ENCODE measurements at regions not wholly inside any gene's neighbourhood (a gene's known extent, or its start where the extent isn't known, plus 50 kb on each side); places are given as distances from the start of the nearest gene placed in this dataset.

DNA sequence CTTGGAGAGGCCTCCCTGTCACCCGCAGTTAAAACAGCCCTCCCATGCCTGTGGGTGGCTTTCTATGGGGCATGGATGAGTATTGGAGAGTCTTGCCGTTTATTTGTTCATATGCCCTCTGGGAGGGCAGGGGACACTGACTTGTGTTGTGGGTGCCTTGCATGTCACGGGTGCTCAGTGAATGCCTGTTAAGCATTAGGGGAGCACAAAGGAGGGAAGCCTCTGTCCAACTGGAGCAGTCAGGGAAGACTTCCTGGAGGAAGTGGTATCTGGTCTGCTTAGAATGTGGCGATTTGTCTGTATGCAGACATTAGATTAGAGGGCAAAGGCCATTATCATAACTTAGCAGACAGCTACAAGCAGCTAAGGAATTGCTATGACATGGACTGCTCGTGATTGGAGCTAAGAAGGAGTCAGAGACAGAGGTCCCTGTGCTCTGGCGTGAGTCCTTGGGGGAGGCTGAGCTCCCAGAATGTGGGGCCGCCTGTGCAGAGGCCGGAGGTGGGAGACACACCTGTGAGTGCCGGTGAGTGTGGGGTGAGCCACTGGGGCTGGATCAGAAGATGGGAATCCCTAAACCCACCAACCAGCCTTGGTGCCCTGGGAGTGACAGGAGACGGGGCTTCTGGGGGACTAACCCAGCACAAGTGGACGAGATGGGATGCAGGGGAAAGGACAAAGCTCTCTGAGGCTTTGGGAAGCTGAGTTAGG is 286.1 kb downstream of the SEC14L1 start:
- no peak for ATAC-seq (replicated peaks; ENCODE audit: extremely low read depth, poor library complexity, severe bottlenecking)
- no peaks in the 10 kb centered on the region for H3K9me3 Mint-ChIP-seq
- peaks cover 47% of the 10 kb centered on the region for H3K4me1 Mint-ChIP-seq
- DNase-seq (ENCODE audit: low spot score in 2 of 2): no peak
- peak overlapping the region; percentile 73 for H3K27ac Mint-ChIP-seq (ENCODE audit: low read depth)
- peaks cover 14% of the 10 kb centered on the region for H3K36me3 Mint-ChIP-seq (ENCODE audit: insufficient read depth)
- no peaks in the 10 kb centered on the region for H3K27me3 Mint-ChIP-seq
- H3K4me3 Mint-ChIP-seq: peak overlapping the region; percentile 44

DNA sequence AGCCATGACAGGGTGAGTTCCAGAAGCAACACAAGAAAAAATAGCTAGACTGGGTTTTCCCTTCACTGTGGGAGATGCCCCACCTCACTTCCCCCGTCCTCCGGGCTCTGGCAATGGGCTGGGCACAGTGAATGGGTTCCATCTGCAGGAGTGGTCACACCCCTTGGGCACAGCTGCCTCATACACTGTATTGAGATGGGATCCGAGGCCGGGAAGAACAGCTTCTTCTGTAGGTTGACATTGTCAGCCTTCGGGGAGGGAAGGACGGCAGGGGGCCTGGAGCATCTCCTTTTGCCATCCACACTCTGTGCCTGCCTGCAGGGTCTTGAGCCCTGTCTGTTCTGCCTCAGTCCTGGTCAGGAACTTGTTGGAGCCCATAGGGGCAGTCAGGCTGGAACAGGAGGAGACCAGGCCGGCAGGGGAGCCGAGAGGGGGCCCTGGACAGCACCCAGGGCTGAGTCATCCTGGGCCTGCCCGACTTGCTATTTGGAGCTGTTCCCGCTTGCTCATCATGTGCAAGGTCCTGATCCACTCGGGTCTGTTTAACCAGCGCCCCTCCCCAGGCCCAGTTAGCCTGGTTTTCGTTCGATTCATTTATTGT is 286.7 kb downstream of the SEC14L1 start:
- Mint-ChIP-seq H3K9me3 (no peaks in the 10 kb centered on the region), H3K36me3 (ENCODE audit: insufficient read depth) (peaks cover 14% of the 10 kb centered on the region), H3K27ac (ENCODE audit: low read depth) (peak overlapping the region; percentile 73), H3K4me1 (peaks cover 53% of the 10 kb centered on the region), H3K27me3 (no peaks in the 10 kb centered on the region), H3K4me3 (no peak overlapping the region)
- DNase-seq (ENCODE audit: low spot score in 2 of 2): no peak
- ATAC-seq (replicated peaks; ENCODE audit: extremely low read depth, poor library complexity, severe bottlenecking): no peak

DNA sequence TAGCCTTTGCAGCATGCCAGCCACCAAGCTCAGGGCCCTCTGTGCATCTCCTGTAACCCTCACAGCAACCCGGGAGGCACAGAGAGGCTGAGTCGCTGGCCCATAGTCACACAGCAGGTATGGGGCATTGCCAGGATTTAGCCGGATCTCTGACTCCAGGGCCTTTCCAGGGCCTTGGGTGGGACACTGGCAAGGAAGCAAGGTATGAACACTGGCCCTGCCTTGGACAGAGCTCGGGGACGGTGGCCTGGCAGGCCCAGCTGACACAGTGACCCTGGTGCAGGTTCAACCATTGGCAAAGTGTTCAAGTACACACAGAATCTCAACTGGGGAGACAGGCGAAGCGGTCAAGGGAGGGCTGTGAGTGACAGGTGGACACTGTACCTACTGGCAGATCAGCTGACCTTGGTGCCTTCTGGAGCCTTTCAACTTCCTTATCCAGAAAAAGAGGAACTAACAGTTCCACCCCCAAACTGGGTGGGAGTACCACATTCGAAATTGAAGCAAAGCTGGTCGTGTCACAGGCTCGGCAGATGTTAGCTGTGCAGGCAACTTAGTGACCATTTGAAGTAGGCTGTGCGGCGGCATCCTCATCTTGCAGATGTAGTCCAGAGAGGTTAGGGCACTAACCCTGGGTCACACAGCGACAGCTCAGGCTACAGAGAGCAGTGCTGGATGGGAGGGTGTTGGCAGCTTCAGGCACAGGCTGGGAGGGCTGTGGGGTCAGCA is 287.4 kb downstream of the SEC14L1 start:
- H3K36me3 Mint-ChIP-seq (ENCODE audit: insufficient read depth): peaks cover 10% of the 10 kb centered on the region
- H3K4me1 Mint-ChIP-seq: peaks cover 53% of the 10 kb centered on the region
- peak overlapping the region; percentile 73 for H3K27ac Mint-ChIP-seq (ENCODE audit: low read depth)
- no peaks in the 10 kb centered on the region for H3K9me3 Mint-ChIP-seq
- ATAC-seq (replicated peaks; ENCODE audit: extremely low read depth, poor library complexity, severe bottlenecking): no peak
- no peaks in the 10 kb centered on the region for H3K27me3 Mint-ChIP-seq
- H3K4me3 Mint-ChIP-seq: no peak overlapping the region
- DNase-seq (ENCODE audit: low spot score in 2 of 2): no peak

DNA sequence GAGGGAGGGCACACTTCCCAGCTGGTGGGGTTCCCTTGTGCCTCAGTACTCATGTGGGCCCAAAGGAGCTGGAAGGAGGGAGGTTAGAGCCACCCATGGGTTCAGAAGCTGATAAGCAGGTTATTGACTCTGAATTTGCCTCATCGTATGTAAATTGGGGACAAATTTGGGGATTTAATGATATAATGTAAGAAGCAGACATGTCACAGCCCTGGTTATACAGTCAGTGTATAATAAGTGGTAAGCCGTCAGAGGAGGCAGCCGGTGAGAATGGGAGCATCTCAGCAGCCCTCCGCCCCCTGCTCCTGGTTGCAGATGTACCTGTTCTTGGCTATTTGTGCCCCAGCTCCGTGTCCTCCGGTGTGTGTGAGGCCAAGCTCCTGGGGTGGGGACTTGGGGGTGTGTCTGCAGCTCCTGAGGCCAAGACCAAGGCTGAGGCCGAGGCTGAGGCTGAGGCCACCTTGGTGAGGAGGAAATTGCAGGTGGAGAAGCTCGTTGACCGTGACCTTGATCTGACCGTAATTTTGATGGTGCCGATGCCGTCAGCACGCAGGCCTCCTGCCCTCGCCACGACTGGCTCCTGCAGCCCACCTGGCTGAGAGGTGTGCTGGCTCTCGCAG is 288.1 kb downstream of the SEC14L1 start:
- H3K9me3 Mint-ChIP-seq: no peaks in the 10 kb centered on the region
- H3K4me1 Mint-ChIP-seq: peaks cover 57% of the 10 kb centered on the region
- no peaks in the 10 kb centered on the region for H3K27me3 Mint-ChIP-seq
- no peak overlapping the region for H3K4me3 Mint-ChIP-seq
- DNase-seq (ENCODE audit: low spot score in 2 of 2) (no peak), ATAC-seq (replicated peaks; ENCODE audit: extremely low read depth, poor library complexity, severe bottlenecking) (no peak)
- peaks cover 10% of the 10 kb centered on the region for H3K36me3 Mint-ChIP-seq (ENCODE audit: insufficient read depth)
- peak overlapping the region; percentile 47 for H3K27ac Mint-ChIP-seq (ENCODE audit: low read depth)

DNA sequence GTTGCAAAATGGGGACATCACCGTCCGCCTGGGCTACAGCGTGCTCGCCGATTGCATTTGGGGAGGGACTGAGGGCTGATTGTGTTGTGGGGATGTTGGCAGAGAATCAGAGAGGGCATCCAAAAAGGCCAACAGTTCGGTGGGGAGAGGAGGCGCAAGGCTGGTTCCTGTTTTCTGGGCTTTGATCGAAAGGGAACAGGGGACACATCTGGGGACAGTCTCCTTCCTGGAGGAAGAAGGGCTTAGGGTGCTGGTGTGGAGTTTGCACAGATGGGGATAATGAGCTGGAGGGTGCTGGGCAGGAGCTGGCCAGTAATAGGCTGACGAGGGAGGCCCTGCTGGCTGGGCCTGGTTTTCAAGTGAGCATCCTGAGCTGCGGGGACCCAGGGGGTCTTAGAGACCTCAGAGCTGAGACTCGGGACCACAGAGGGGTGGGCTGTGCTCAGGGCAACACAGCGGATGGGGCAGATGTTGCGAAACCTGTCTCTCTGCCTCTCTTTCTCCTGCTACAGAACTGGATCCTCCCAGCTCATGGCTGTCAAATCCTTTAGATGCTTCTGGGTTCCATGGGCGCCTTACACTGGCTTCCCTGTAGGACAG is 288.7 kb downstream of the SEC14L1 start:
- Mint-ChIP-seq H3K27me3 (no peaks in the 10 kb centered on the region), H3K27ac (ENCODE audit: low read depth) (no peak overlapping the region), H3K4me1 (peaks cover 63% of the 10 kb centered on the region), H3K9me3 (no peaks in the 10 kb centered on the region), H3K36me3 (ENCODE audit: insufficient read depth) (peaks cover 10% of the 10 kb centered on the region), H3K4me3 (no peak overlapping the region)
- no peak for DNase-seq (ENCODE audit: low spot score in 2 of 2)
- no peak for ATAC-seq (replicated peaks; ENCODE audit: extremely low read depth, poor library complexity, severe bottlenecking)

DNA sequence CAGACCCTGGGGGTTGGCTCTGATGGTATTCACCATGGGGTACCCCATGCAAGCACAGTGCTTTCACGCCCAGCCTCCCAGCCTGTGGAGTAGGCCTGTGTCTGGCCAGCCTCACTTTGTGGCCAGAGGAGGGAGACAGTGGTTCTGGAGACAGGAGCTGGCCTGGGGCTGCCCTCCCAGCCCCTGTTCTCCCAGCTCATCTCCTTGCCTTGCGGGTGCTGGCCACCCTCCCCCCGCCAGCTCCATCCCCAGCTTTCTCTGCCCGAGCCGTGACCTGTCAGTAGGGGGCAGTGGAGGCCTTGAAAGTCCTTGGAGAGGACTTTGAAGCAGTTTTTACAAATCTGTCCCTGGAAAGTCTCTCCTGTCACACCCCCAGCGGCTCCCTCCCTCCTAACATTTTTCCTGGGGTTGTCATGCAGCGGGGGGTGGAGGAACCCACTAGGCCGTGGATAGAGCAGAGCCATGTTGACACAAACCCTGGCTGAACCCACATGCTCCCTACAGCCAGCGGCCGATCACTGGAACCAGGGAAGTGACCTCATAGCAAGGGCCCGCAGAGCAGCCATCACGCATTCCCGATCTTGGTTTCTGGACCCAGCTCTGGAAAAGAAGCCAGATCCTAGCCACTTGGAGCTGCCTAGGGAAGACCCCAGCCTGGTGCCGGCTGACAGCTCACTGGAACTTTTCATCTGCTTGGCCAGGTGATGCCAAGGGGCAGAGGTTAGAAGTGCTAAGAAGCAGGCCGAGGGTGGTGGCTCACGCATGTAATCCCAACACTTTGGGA is 289.4 kb downstream of the SEC14L1 start:
- H3K9me3 Mint-ChIP-seq: no peaks in the 10 kb centered on the region
- peaks cover 70% of the 10 kb centered on the region for H3K4me1 Mint-ChIP-seq
- no peak overlapping the region for H3K27ac Mint-ChIP-seq (ENCODE audit: low read depth)
- H3K27me3 Mint-ChIP-seq: no peaks in the 10 kb centered on the region
- DNase-seq (ENCODE audit: low spot score in 2 of 2): peak; percentile 69 to 73
- no peak for ATAC-seq (replicated peaks; ENCODE audit: extremely low read depth, poor library complexity, severe bottlenecking)
- H3K36me3 Mint-ChIP-seq (ENCODE audit: insufficient read depth): peaks cover 11% of the 10 kb centered on the region
- H3K4me3 Mint-ChIP-seq: no peak overlapping the region

DNA sequence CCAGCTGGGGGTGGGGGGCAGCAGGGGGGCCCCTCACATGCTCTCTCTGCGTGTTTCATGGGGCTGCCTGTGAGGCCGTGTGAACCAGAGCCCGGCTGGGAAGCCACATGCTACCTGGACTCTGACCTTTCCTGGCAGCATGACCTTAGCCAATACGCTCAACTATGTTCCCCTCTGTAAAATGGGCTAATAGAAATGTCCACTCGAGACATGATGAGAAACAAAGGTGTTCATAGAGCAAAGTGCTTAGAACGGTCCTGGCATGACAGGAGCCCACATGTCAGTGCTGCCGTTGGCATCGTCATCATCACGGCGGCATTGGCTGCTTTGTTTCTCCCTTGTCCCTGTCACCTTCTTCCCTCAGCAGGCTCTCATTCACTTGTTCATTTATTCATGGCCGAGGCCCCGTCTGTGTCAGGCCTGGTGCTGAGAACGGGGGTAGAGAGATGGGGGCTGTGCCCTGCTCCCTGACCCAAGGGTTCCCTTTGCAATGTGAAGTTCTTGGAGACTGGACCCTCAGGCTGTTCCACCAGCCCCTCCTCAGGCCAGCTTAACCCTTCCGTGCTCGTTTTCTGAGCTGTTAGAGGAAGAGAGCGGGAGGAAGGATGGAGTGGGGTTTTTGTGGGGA is 291.4 kb downstream of the SEC14L1 start:
- no peak for DNase-seq (ENCODE audit: low spot score in 2 of 2)
- peaks cover 4% of the 10 kb centered on the region for H3K36me3 Mint-ChIP-seq (ENCODE audit: insufficient read depth)
- H3K4me1 Mint-ChIP-seq: peaks cover 72% of the 10 kb centered on the region
- H3K27ac Mint-ChIP-seq (ENCODE audit: low read depth): peak overlapping the region; percentile 57
- H3K9me3 Mint-ChIP-seq: no peaks in the 10 kb centered on the region
- no peak overlapping the region for H3K4me3 Mint-ChIP-seq
- no peaks in the 10 kb centered on the region for H3K27me3 Mint-ChIP-seq
- ATAC-seq (replicated peaks; ENCODE audit: extremely low read depth, poor library complexity, severe bottlenecking): no peak

DNA sequence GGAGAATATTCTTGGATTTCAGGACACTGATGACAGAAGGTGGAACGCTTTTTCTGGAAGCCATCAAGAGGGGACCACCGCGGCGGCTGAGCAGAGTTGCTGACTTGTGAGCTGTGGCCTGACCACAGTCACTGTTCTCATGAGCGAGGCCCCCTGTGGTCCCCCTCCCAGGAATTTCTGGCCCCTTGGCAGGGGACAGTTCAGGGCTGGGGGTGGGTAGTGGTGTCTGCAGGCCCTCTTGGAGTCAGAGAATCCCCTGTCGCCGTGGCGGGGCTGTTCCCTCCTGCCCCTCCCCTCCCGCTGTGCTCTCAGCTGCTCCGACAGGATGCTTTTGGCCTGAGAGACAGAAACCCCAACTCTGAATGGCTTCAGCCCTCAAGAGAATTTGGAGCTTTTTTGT is 292.0 kb downstream of the SEC14L1 start:
- DNase-seq (ENCODE audit: low spot score in 2 of 2) (no peak), ATAC-seq (replicated peaks; ENCODE audit: extremely low read depth, poor library complexity, severe bottlenecking) (no peak)
- Mint-ChIP-seq H3K9me3 (no peaks in the 10 kb centered on the region), H3K36me3 (ENCODE audit: insufficient read depth) (peaks cover 4% of the 10 kb centered on the region), H3K4me3 (peak overlapping the region; percentile 77), H3K27ac (ENCODE audit: low read depth) (peak overlapping the region; percentile 57), H3K4me1 (peaks cover 72% of the 10 kb centered on the region), H3K27me3 (no peaks in the 10 kb centered on the region)

DNA sequence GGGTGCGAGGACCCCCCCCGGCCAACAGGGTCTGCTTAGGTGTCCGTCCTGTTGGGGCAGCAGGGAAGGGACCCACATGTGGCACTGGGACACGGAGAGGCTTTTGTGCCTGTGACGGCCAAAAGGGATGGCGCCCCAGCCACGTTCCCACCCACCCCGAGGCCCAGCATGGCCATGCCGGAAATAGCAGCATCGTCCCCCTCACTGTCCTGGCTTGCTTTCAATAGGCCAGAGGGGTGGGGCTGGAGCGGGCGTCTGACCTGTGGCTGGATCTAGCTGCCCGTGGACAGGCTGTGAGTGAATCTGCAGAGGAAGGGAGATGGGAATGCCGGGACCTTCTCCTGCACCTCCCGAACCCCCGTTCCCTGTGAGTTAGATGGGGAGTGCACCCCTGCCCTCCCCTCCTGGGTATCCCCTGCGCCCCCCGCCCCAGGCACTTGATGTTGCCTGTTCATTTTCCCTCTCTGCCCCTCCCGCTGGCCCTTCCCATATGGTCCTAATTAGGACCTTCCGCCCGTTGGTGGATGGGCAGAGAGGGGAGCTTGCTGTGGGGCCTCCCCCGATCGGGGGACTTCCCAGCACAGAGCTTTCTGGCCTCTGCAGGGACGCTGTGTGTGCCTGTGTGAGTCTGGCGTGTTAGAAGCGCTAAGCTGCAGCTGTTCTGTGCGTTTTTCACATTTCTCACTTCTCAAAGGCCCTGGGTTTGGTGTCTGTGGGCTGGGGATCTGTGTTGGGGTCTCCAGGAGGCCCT is 292.8 kb downstream of the SEC14L1 start:
- Mint-ChIP-seq H3K4me3 (peak overlapping the region; percentile 77), H3K36me3 (ENCODE audit: insufficient read depth) (peaks cover 5% of the 10 kb centered on the region), H3K27me3 (no peaks in the 10 kb centered on the region), H3K27ac (ENCODE audit: low read depth) (peak overlapping the region; percentile 88), H3K9me3 (no peaks in the 10 kb centered on the region), H3K4me1 (peaks cover 72% of the 10 kb centered on the region)
- DNase-seq (ENCODE audit: low spot score in 2 of 2): no peak
- ATAC-seq (replicated peaks; ENCODE audit: extremely low read depth, poor library complexity, severe bottlenecking): no peak

DNA sequence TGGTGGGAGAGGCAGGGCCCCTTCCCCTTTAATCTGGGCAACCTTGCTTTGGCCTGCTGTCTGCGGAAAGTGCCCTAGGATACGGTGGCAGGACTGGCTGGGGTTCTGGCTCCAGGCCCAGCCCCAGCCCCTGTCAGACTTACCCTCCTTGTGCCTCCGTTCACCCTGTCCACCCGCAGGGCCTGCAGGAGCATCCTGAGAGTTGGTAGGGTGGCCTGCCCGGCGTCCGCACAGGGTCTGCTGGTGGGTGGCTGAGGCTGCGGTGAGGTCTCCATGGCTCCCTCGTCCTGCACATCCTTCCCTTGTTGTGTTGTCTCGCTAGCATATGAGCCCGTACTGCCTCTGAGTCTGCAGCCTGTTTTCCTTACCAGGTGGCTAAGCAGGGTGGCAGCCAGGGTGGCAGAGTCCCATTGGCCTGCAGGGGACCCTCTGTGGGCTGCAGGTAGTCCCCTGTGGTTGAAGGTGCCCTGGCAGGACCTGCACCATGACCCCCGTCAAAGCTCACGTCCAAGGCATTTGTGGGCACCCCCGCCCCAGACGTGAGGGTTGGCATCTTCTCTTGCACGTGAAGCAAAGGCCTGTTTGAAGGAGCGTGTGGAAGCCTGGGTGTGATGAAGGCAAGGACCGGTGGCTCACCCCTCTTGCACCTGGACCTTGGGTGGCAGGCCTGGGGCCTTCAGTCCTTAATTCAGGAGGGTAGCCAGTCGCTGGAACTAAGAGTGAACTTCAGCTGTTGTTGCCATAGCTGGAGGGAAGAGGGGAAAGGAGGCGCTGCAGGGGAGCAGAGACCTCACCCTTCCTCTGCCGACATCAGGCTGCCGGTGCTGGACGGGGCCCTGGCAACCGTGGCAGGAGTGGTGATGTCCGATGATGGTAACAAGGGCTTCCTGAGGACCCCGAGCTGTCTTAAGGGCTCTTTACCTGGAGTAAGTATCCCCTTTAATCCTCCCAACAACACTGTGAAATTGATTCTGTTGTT is 293.7 kb downstream of the SEC14L1 start:
- H3K27me3 Mint-ChIP-seq: no peaks in the 10 kb centered on the region
- ATAC-seq (replicated peaks; ENCODE audit: extremely low read depth, poor library complexity, severe bottlenecking) (no peak), DNase-seq (ENCODE audit: low spot score in 2 of 2) (no peak)
- peaks cover 3% of the 10 kb centered on the region for H3K36me3 Mint-ChIP-seq (ENCODE audit: insufficient read depth)
- H3K27ac Mint-ChIP-seq (ENCODE audit: low read depth): peak overlapping the region; percentile 88
- H3K9me3 Mint-ChIP-seq: no peaks in the 10 kb centered on the region
- H3K4me3 Mint-ChIP-seq: peak overlapping the region; percentile 77
- peaks cover 72% of the 10 kb centered on the region for H3K4me1 Mint-ChIP-seq
